Right cardiac atrium (tissue), 5 donors: ENCODE measurements at regions not wholly inside any gene's neighbourhood (a gene's known extent, or its start where the extent isn't known, plus 50 kb on each side); places are given as distances from the start of the nearest gene placed in this dataset.

ENCODE experiments used
- ATAC-seq, 2 donors: fragments of 200-7000 bp; cut with Tn5 transposase; one replicate each; pipeline versions ENCODE4 v1.8.0 to v1.9.1; 2020; ENCODE audit warnings: moderate library complexity in 2 of 2, mild to moderate bottlenecking in 1 of 2
- DNase-seq, 3 donors: peaks; one replicate each; pipeline ENCODE4 v3.0.0-alpha.2; 2020
- H3K27ac ChIP-seq: one replicate; pipeline ENCODE4 v1.5.1; 2013; ENCODE audit warnings: mild to moderate bottlenecking, low read length, control low read depth, moderate library complexity
- H3K27me3 ChIP-seq: one replicate; pipeline ENCODE4 v1.6.1; 2013; ENCODE audit not compliant: control insufficient read depth, insufficient read depth
- H3K4me1 ChIP-seq: one replicate; pipeline ENCODE4 v1.6.1; 2013; ENCODE audit warnings: low read length; ENCODE audit not compliant: control insufficient read depth, insufficient read depth
- H3K4me3 ChIP-seq: one replicate; pipeline ENCODE4 v1.5.1; 2013; ENCODE audit warnings: low read length, control low read depth
- H3K9me3 ChIP-seq: one replicate; pipeline ENCODE4 v1.6.1; 2013; ENCODE audit warnings: low read length; ENCODE audit not compliant: control insufficient read depth
- WGBS: extraction: QIAGEN DNeasy Blood & Tissue Kit; methylation state at CpG from one replicate; pipeline ENCODE4 v1.1.7; 2013; 5-methylcytosine and 5-hydroxymethylcytosine counted together
- intact Hi-C, 4 donors: fragments of 100-400 bp; cut with DNase I; formaldehyde crosslinking; loops; one replicate each; pipeline versions ENCODE4 v1.11.0 to v1.14.0; 2022 to 2023
- donor health status: healthy with polysubstance abuse.
- donor health status: DM: no; HTN: yes; CAD: no.
- donor health status: DM: no; HTN: no; CAD: no.
- donor health status: DM: no; HTN: yes; CAD: no; lungs with severe emphysema.
- donor health status: DM: yes; HTN: yes; CAD: no.

DNA sequence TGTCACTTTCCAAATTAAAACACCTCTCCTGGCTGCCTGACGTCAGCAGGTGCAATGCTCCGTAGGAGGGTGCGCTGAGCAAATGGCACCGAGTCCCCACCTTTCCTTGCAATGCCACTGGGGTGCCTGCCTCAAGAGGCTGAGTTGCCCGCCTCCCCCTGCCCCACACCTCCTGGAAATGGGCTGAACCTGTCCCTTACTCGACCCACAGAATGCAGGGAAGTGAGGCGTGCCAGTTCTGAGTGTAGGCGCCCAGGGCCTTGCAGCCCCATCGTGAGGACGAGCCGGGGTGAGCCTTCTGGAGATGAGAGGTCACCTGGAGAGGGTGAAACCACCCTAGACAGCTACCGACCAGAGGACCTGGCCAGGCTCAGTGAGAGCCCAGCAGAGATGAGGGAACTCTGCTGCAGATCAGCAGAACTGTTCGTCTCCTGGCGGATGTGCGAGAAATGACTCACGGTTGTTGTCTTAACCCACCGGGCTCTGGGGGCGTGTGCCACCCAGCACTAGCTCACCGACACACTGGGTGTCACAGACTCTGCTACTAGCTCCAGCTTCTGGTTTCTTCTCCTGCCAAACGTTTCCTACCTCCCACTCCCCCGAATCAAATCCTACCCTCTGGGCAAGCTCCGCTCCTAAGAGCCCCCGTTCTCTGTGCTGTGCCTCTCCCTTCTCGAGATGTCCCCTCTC, 168.7 kb upstream of the HDAC4 start:
- 77% methylated on average over 24 of the region's 24 CpGs for WGBS
- no peak for ATAC-seq
- Histone ChIP-seq H3K27ac (no peak overlapping the region), H3K4me3 (no peak overlapping the region), H3K4me1 (no peaks in the 10 kb centered on the region), H3K27me3 (no peaks in the 10 kb centered on the region), H3K9me3 (no peaks in the 10 kb centered on the region)
- no peak for DNase-seq
- intact Hi-C loops: no loop called here

DNA sequence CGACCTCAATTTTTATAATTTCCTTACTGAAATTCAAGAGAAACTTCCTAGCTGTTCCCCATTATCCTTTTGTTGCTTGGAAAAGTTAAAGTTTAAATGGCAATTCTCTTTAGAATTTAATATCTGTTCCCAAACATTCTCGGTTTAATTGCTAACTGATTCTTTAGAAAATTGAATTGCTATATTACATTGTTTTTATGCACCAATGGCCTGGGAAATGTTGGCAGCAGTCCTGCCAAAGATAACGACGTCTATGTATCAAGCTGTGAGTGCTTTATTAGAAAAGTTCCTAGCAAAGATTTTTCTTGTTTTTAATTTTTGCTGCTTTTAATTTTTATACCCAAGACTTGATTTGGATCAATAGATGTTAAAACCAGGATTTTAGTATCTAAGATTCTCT, 167.8 kb upstream of the HDAC4 start:
- WGBS: 36% methylated on average over 4 of the region's 4 CpGs
- DNase-seq (no peak), ATAC-seq (no peak)
- H3K9me3 ChIP-seq: no peaks in the 10 kb centered on the region
- no peaks in the 10 kb centered on the region for H3K27me3 ChIP-seq
- H3K27ac ChIP-seq: no peak overlapping the region
- no peaks in the 10 kb centered on the region for H3K4me1 ChIP-seq
- intact Hi-C loops: no loop called here
- no peak overlapping the region for H3K4me3 ChIP-seq

DNA sequence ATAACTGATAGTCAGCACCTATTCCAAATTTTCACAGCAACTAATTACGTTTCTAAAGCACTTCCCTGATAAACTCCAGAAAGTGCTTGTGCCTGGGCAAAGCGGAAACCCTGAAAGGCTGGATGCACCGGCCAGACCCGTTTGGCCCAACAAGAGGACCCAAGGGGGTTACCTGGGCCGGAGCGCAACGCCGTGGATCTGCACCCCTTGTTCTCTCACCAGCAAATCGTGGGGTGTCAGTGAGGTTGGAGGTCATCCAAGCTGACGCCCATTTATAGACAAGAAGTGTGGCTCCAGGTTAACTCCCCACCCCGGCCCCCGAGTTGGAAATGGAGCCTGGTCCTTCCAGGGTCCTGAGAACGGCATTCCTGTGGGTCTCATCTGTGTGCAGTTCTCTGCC, 167.0 kb upstream of the HDAC4 start:
- intact Hi-C loops: no loop called here
- Histone ChIP-seq H3K9me3 (no peaks in the 10 kb centered on the region), H3K4me1 (no peaks in the 10 kb centered on the region), H3K4me3 (no peak overlapping the region), H3K27ac (no peak overlapping the region), H3K27me3 (no peaks in the 10 kb centered on the region)
- DNase-seq (no peak), ATAC-seq (no peak)
- WGBS: 85% methylated on average over 13 of the region's 13 CpGs

DNA sequence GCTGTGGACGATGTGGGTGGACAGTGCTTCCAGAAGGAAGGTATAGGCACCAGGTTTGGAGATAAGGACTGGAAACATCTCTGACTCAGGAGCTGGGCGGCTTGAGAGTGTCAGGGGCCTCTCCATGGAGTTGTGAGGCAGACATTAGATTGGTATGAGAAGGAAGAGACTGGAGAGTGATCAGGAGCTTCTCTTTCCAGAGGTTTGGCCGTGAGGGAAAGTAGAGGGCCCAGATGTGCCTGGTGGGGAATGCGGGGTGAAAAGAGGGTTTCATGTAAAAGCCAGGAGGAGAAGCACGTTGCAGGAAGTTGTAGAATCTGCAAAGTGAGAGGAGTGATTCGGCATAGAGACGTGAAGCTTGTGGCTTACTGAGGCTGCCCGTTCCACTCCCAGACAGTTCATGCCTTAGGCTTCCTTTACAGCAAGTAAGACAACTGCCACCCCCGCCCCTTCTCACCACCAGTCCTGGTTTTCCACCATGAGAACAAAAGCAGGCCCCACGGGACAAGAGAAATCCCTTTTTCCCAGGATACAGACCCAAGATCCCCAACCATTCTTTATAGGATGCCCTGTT, 166.3 kb upstream of the HDAC4 start:
- ATAC-seq: no peak
- H3K27me3 ChIP-seq: no peaks in the 10 kb centered on the region
- 59% methylated on average over 10 of the region's 10 CpGs for WGBS

DNA sequence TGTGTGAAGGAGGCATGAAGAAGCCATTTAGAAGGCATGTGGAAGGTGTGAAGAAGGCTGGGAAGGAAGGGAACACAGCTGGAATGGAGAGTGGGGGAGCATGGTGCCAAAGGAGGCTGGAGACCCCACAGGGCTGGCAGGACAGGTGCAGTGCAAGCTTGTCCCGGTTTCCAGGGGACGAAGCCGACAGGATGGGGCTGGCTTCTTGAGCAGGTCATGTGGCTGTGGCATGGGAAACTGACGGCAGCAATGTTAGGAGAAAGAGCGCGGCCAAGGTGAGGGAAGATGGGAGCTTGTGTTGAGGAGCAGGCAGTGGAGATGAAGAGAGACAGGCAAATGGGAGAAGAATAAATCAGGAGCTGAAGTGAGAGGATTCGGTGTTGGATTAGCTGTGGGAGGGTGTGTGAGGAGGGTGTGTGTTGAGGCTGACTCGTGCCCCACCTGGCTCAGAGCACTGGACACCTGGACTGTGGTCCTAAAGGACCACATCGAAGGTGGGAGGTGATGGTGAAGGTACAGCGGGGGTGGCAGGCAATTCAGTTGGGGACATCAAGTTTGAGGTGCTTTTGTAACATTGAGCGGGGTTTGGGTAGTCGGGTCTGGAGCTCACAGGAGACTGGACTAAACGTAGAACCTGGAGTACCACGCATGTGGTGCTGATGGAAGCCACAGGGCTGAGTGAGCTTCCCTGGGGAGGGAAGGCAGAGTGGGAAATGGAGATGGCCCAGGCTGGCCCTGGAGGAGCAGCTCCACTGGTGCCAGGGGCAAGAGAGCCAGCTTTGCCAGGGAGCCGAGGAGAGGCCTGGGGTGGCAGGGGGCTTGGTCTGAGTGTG, 165.6 kb upstream of the HDAC4 start:
- Histone ChIP-seq H3K27me3 (no peaks in the 10 kb centered on the region), H3K27ac (no peak overlapping the region), H3K9me3 (no peaks in the 10 kb centered on the region), H3K4me3 (no peak overlapping the region), H3K4me1 (no peaks in the 10 kb centered on the region)
- 94% methylated on average over 15 of the region's 15 CpGs for WGBS
- intact Hi-C loops: no loop called here
- ATAC-seq: no peak
- no peak for DNase-seq

More for the DNA sequence above, 166.3 kb upstream of the HDAC4 start:
- H3K27ac ChIP-seq: no peak overlapping the region
- no peaks in the 10 kb centered on the region for H3K9me3 ChIP-seq
- intact Hi-C loops: no loop called here
- H3K4me3 ChIP-seq: no peak overlapping the region
- no peaks in the 10 kb centered on the region for H3K4me1 ChIP-seq
- no peak for DNase-seq

DNA sequence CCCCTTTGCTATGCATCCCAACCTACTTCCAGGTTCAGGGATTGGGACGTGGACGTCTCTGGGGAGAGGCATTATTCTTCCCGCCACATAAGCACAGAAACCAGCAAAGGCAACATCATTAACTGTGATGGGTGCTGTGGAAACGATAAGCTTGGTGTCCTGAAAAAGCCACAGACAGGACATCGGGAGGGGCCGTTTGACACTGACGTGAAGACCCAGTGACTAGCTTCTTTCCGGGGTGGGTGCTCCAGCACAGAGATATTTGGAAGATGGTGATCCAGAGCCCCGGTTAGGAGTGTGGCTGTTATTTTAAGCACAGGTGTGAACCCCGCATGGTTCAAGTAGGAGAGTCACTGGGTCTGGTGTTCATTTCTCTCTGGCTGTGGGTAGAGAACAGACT, 163.8 kb upstream of the HDAC4 start:
- ATAC-seq: no peak
- WGBS: 88% methylated on average over 10 of the region's 10 CpGs
- Histone ChIP-seq H3K27me3 (no peaks in the 10 kb centered on the region), H3K9me3 (no peaks in the 10 kb centered on the region), H3K27ac (no peak overlapping the region), H3K4me3 (no peak overlapping the region), H3K4me1 (no peaks in the 10 kb centered on the region)
- DNase-seq: no peak
- intact Hi-C loops: no loop called here

DNA sequence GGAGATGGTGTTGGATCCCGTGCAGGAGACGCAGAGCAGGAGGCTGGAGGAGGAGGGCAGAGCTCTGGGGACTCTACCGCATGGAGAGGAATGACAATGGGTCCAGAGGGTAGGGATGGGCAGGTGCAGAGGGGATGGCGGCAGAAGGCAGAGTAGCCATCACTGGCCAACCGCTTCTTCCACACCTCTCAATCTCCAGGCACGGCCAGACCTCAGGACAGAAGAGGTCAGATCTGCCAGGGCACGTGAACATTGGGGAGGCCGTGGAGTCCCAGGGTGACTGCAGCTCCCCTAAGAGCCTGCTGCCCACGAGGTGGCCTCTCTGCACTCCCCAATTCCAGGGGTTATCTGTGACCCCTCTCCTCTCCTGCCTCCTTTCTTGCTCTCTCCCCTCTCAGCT, 162.7 kb upstream of the HDAC4 start:
- H3K27ac ChIP-seq: no peak overlapping the region
- H3K9me3 ChIP-seq: no peaks in the 10 kb centered on the region
- no peaks in the 10 kb centered on the region for H3K4me1 ChIP-seq
- no peak overlapping the region for H3K4me3 ChIP-seq
- H3K27me3 ChIP-seq: no peaks in the 10 kb centered on the region
- 88% methylated on average over 9 of the region's 9 CpGs for WGBS
- no peak for ATAC-seq
- DNase-seq: no peak
- intact Hi-C loops: no loop called here

DNA sequence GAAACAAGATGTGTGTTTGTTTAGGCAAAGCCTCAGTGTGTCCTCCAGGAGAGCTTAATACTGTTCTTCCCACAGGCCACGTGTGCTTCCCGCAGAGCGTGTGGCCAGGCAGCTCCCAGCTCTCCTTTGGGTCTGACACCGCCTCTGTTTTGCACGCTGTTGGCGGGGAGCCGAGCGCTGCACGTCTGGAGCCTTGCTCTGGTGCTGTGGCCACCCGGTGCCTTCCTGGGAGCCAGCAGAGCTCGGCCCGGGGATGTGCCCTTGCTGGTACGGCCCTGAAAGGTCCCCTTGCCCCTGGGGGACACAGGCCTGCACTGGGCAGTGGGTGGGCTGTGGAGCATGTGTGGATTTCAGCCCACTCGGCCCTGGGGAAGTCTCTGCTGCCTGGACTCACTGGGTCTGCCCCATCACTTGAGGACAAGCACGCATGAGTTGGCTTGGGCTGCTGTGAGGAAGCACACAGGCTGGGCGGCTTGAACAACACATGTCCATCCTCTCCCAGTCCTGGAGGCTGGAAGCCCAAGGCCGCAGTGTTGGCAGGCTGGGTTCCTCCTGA, 160.7 kb upstream of the HDAC4 start:
- Histone ChIP-seq H3K4me3 (no peak overlapping the region), H3K27me3 (no peaks in the 10 kb centered on the region), H3K9me3 (no peaks in the 10 kb centered on the region), H3K4me1 (no peaks in the 10 kb centered on the region), H3K27ac (no peak overlapping the region)
- ATAC-seq (peak in 1 of 2 donors; percentile 35), DNase-seq (no peak)
- intact Hi-C loops: no loop called here
- WGBS: 72% methylated on average over 17 of the region's 17 CpGs

DNA sequence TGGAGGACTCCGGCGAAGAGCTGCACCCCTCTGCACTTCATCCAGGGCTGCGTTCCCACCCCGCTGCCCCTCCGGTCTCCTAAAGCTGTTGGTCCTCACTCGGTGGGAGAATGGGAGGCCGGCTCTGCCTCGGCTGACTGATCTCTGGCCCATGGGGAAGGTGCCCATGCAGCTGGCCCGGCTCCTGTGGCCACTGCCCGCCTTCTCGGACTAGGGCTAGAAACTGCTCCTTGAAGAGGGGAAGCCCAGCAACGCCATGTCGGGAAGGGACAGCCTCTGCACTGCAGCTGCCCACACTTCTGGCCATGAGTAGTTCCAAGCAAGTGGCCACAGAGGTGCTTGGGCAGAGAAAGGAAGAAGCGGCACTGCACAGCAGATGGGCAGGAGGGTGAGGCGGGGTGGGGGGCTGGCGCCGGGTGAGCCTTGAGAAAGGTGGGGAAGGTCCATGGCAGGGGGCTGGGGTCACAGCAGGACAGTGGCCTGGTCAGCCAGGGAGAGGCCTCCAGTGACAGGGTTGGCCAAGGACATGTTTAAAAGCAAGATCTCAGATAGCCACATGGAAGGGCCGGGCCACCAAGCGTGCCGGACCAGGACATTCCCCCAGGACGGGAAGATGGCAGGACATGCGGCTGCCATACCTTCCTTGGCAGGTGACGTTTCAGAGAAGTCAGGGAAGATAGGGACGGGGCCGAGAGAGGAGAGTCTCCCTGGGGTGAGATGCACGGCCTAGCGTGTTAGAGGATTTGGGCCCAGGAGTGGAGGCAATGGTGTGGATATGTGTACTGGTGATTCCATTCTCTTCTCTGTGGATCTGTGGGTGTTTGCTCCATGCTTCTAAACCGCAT, 158.8 kb upstream of the HDAC4 start:
- Histone ChIP-seq H3K9me3 (no peaks in the 10 kb centered on the region), H3K4me3 (no peak overlapping the region), H3K27me3 (no peaks in the 10 kb centered on the region), H3K27ac (no peak overlapping the region), H3K4me1 (no peaks in the 10 kb centered on the region)
- intact Hi-C loops: no loop called here
- 93% methylated on average over 28 of the region's 28 CpGs for WGBS
- no peak for DNase-seq
- no peak for ATAC-seq

DNA sequence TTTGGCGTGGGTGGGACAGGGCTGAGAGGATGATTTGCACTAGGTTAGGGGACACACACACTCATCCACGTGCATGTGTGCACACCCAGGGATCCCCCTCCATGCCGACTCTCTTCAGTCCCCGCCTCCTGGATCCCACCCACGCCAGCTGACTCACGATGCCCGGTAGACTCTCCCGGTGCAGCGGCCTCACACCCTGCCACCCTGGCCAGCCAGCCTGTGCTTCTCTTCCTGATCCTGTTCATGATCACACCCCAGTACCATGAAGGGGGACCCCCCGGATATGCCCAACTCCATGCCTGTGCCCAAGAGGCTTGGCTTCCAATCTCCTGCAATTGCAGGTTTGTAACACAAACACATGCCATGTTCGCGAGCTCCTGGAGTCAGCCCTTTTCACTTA, 157.8 kb upstream of the HDAC4 start:
- no peak for ATAC-seq
- 83% methylated on average over 12 of the region's 12 CpGs for WGBS
- H3K4me3 ChIP-seq: no peak overlapping the region
- no peaks in the 10 kb centered on the region for H3K27me3 ChIP-seq
- H3K4me1 ChIP-seq: no peaks in the 10 kb centered on the region
- no peak for DNase-seq
- no peak overlapping the region for H3K27ac ChIP-seq
- intact Hi-C loops: no loop called here
- no peaks in the 10 kb centered on the region for H3K9me3 ChIP-seq
